SU-DHL-6 (cell line): ENCODE measurements at regions not wholly inside any gene's neighbourhood (a gene's known extent, or its start where the extent isn't known, plus 50 kb on each side); places are given as distances from the start of the nearest gene placed in this dataset.

ENCODE experiments used
- CTCF ChIP-seq: fragments of 200-600 bp; sonication (generic); IDR thresholded peaks from one replicate; pipeline ENCODE4 v1.5.1; 2017; ENCODE audit warnings: antibody characterized with exemption, mild to moderate bottlenecking, low read length, moderate library complexity; ENCODE audit not compliant: insufficient read depth, poor library complexity, severe bottlenecking
- EZH2phosphoT487 ChIP-seq: fragments of 200-600 bp; sonication (generic), shearing (Covaris generic); conservative IDR thresholded peaks from 2 replicates; pipeline ENCODE4 v1.6.1; 2018; ENCODE audit warnings: mild to moderate bottlenecking, antibody characterized with exemption, low read length, moderate library complexity, mixed read lengths

DNA sequence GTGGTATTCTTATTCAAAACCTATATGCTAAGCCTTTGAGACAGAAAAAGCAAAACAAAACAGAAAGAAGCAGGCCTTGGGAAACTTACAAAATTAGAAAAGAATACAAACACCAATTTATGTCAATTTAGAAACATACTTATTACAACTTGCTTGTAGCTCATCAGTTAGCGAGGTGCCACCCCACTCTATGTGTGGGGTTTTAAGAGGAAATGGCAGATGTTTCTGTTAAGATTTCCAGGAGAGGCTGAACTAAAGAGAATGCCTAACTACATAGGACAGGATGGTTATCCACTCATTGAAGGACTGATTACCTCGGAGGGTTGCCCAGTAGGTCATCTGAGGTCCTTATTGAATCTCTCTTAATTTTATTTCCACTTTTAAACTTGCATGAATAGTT lies 302.0 kb downstream of the ETS1 start:
- TF ChIP-seq CTCF (no peak), EZH2phosphoT487 (no peak)
